ENCODE measurements at regions not wholly inside any gene's neighbourhood (a gene's known extent, or its start where the extent isn't known, plus 50 kb on each side); places are given as distances from the start of the nearest gene placed in this dataset.

- Histone ChIP-seq H3K79me1 (ENCODE audit: low read depth in 1 of 2, low read length in 2 of 2) (no peaks in the 10 kb centered on the region), H3K9me3 (ENCODE audit: control insufficient read depth, insufficient read depth, low read length) (no peaks in the 10 kb centered on the region), H2AK9ac (replicated peaks; ENCODE audit: low read depth, low read length, poor library complexity) (no peak overlapping the region), H3K9ac (ENCODE audit: low read depth, low read length) (no peak overlapping the region), H2BK5ac (ENCODE audit: low read depth, low read length, poor library complexity, severe bottlenecking) (no peak overlapping the region), H2AK5ac (ENCODE audit: low read depth, low read length) (no peak overlapping the region), H2BK20ac (ENCODE audit: low read depth, low read length) (no peak overlapping the region), H3K27ac (ENCODE audit: insufficient read depth, low read length) (no peak overlapping the region), H3K27me3 (ENCODE audit: control insufficient read depth, insufficient read depth, low read length) (no peaks in the 10 kb centered on the region), H3K23ac (ENCODE audit: low read depth, low read length) (no peak overlapping the region), H3K4me2 (ENCODE audit: low read depth, low read length) (no peak overlapping the region), H2AFZ (replicated peaks; ENCODE audit: low read length, poor library complexity) (no peak overlapping the region), H3K14ac (replicated peaks; ENCODE audit: low read depth, low read length) (no peak overlapping the region), H3K18ac (ENCODE audit: low read depth, low read length) (no peak overlapping the region), H4K20me1 (ENCODE audit: insufficient read depth, low read length) (no peaks in the 10 kb centered on the region), H3K4me1 (ENCODE audit: control insufficient read depth, insufficient read depth, low read length) (no peaks in the 10 kb centered on the region), H3K36me3 (ENCODE audit: control insufficient read depth, insufficient read depth, low read length) (no peaks in the 10 kb centered on the region), H4K8ac (ENCODE audit: low read depth in 2 of 2, low read length in 2 of 2) (no peak overlapping the region), H3K56ac (ENCODE audit: extremely low read depth, insufficient read depth, low read length) (no peak overlapping the region), H2BK15ac (ENCODE audit: low read depth, low read length) (no peak overlapping the region), H3K4ac (ENCODE audit: low read depth, low read length) (no peak overlapping the region), H4K91ac (ENCODE audit: insufficient read depth, low read depth, low read length) (no peak overlapping the region), H3K9me1 (ENCODE audit: insufficient read depth, low read length) (no peaks in the 10 kb centered on the region), H4K5ac (ENCODE audit: low read depth, low read length) (no peak overlapping the region), H2BK120ac (ENCODE audit: low read depth, low read length) (no peak overlapping the region), H3K4me3 (ENCODE audit: insufficient read depth, low read depth, low read length) (no peak overlapping the region)
- intact Hi-C loops (cut with micrococcal nuclease) (no loop called here), dilution Hi-C loops (cut with HindIII; ENCODE audit: low sequenced_read_pairs, unreplicated experiment) (no loop called here), in situ Hi-C loops (cut with MboI; ENCODE audit: low sequenced_read_pairs) (no loop called here)
- BruUV-seq (replicated peaks) = no TSS peak
- TF ChIP-seq ELK1 (IDR thresholded peaks at IDR 0.05; ENCODE audit: borderline replicate concordance, low read depth, low read length) = no peak
- no peak for TF ChIP-seq MAZ (IDR thresholded peaks at IDR 0.05; ENCODE audit: borderline replicate concordance, low read depth, low read length)
- TF ChIP-seq, protein P1, sequence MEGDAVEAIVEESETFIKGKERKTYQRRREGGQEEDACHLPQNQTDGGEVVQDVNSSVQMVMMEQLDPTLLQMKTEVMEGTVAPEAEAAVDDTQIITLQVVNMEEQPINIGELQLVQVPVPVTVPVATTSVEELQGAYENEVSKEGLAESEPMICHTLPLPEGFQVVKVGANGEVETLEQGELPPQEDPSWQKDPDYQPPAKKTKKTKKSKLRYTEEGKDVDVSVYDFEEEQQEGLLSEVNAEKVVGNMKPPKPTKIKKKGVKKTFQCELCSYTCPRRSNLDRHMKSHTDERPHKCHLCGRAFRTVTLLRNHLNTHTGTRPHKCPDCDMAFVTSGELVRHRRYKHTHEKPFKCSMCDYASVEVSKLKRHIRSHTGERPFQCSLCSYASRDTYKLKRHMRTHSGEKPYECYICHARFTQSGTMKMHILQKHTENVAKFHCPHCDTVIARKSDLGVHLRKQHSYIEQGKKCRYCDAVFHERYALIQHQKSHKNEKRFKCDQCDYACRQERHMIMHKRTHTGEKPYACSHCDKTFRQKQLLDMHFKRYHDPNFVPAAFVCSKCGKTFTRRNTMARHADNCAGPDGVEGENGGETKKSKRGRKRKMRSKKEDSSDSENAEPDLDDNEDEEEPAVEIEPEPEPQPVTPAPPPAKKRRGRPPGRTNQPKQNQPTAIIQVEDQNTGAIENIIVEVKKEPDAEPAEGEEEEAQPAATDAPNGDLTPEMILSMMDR (conservative IDR thresholded peaks at IDR 0.05; ENCODE audit: low read depth, low read length) = no peak
- no peak for TF ChIP-seq USF2 (IDR thresholded peaks at IDR 0.05; ENCODE audit: low read depth, low read length)
- no peak for TF ChIP-seq RAD21 (IDR thresholded peaks at IDR 0.05; ENCODE audit: low read length)
- no peak for TF ChIP-seq MXI1 (IDR thresholded peaks at IDR 0.05; ENCODE audit: borderline replicate concordance, low read depth, low read length)
- TF ChIP-seq BHLHE40 (IDR thresholded peaks at IDR 0.05; ENCODE audit: low read depth, low read length) = no peak
- no peak for TF ChIP-seq FOS (IDR thresholded peaks at IDR 0.05; ENCODE audit: low read depth, low read length)
- TF ChIP-seq CHD1 (IDR thresholded peaks at IDR 0.05; ENCODE audit: low read depth, low read length) = no peak
- TF ChIP-seq MAFK (IDR thresholded peaks at IDR 0.05; ENCODE audit: low read depth, low read length) = no peak
- no peak for TF ChIP-seq POLR2A (IDR thresholded peaks at IDR 0.05; ENCODE audit: low read depth, low read length)
- WGBS, 2 experiments (ENCODE audit: extremely low coverage in 2 of 2, insufficient read length in 1 of 2) = no CpG with 5 or more reads among the region's 2 CpGs
- ChIA-PET POLR2A (ENCODE audit: unreplicated experiment) (no interaction called here), CTCF (no interaction called here)
- ATAC-seq (ENCODE audit: low read depth) = no peak
- DNase-seq = no peak
These were observed 366.0 kb upstream of the PDGFD start for GRCh38 chr11:104529906-104530305.

Measured in IMR-90 (cell line).